HG02798 (cell line): ENCODE measurements at regions not wholly inside any gene's neighbourhood (a gene's known extent, or its start where the extent isn't known, plus 50 kb on each side); places are given as distances from the start of the nearest gene placed in this dataset.
"Not testable (repeated sequence)": the region's sequence is repeated elsewhere in the genome, so short reads cannot be mapped to it uniquely, and the experiment has no call there.

ENCODE experiments used
- ATAC-seq: cut with Tn5 transposase; IDR thresholded peaks from one replicate; pipeline ENCODE4 v1.9.1; 2021; ENCODE audit warnings: mild to moderate bottlenecking; ENCODE audit not compliant: unreplicated experiment, poor library complexity

DNA sequence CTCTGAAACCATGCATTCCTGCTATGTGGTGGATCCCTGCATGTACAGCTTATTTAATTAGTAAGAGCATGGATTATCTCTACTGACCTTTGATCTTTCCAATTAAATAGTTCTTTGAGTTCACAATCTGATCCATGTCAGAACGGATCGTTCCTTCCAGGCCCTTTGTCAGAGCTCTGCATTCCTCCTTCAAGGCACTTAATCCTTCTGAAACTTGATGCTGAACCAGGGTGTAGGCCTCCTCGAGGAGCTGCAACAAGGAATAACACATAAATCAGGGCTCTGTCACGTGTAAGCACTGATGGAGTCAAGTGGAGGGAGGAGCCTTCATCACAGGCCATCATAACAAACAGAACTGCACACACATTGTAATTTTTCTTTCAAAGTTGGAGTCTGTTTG lies 68.4 kb upstream of the EDEM3 start:
- ATAC-seq = no peak

DNA sequence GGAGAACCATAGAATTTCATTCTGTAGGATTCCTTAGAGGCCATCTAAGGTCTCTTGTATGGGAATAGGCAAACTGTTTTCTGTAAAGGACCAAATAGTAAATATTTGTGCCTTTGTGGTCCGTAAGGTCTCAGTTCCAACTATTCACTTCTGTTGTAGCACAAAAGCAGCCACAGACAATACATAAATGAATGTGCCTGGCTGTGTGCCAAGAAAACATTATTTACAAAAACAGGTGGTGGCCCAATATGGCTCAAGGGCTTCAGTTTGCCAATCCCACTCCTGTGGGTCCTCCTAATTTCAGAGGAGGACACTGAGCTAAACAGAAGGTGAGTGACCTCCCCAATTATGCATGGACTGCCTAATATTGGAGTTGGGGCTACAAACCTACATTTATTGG lies 67.6 kb upstream of the EDEM3 start:
- ATAC-seq = no peak

DNA sequence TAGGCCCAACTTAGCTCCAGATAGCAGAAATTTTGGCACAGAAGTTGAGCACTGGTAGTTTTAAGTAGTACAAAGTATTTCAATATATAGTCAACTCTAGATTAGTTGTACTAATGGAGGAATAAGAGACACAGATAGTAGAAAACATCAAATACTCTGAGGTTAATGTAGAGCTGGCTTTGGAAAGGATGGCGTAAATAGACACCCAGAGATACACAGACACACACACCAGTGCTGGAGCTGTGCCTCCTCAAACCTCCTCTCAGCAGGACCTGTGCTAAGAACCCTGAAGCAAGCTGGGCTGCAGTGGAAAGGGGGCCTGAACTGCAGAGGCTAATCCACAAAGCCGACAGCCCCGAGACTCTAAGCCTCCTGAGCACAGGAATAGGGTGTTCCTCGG lies 67.0 kb upstream of the EDEM3 start:
- no peak for ATAC-seq

DNA sequence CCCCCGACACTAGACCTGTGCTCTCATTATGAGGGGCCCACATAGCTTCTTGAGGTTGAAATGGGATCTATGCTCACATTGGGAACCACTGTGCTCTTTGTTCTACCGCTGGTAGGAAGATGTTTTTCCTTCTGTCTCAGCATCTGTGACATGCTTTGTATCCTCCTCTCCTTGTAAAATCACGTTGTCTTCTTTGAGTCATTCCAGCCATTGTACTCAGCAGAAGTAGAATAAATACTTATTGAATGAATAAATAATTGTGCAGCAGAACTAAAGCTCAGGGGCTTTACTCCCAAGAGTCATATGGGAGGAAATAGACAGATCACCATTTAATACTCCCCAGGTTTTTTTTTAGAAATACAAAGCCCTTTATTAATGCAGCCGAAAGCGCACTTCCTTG lies 66.3 kb upstream of the EDEM3 start:
- ATAC-seq = no peak

DNA sequence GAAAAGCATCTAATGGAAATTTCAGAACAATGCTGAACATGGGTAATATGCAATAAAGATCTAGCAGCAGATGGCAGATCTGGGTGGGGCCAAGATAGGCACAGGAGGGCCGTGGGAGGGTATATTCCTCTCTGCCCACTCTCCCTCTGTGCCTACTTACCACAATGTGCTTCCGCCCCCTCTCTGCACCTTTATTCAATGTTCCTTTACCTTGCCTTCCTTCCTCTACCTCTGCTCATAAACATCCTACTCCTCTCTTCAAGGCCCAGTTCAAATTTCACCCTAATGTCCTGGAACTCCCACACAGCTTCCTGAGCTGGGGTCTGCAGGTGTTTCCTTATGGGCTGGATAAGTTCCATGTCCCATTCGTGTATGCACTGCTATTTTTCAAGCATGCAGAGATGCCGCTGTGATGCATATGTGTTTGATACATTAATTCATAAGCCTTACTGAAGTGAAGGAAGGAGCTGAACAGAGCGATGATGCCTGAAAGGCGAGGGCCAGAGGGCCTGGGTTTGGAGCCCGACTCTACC lies 65.6 kb upstream of the EDEM3 start:
- no peak for ATAC-seq

DNA sequence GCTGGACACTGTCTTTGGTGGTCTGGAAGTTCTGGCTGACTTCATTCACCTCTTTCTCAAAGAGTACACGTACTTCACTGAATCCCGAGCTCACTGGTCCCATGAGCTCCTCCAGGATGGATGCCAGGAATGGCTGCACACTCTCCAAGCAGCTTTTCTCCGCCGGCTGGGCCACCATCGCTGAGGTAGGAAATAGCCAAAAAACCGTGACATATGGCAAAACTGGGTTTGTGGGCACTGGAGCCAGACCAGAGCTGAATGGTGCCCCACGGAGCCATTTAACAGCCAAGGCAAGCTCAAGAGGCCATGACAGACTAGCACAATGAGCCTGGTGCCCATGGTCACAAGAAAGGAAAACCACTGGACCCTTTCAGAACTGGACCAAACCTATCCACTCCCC lies 64.0 kb upstream of the EDEM3 start:
- ATAC-seq = no peak

DNA sequence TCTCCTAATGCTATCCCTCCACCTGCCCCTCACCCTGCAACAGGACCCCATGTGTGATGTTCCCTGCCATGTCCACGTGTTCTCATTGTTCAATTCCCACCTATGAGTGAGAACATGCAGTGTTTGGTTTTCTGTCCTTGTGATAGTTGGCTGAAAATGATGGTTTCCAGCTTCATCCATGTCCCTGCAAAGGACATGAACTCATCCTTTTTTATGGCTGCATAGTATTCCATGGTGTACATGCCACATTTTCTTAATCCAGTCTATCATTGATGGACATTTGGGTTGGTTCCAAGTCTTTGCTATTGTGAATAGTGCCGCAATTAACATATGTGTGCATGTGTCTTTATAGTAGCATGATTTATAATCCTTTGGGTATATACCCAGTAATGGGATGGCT lies 62.3 kb upstream of the EDEM3 start:
- ATAC-seq = not testable (repeated sequence)

DNA sequence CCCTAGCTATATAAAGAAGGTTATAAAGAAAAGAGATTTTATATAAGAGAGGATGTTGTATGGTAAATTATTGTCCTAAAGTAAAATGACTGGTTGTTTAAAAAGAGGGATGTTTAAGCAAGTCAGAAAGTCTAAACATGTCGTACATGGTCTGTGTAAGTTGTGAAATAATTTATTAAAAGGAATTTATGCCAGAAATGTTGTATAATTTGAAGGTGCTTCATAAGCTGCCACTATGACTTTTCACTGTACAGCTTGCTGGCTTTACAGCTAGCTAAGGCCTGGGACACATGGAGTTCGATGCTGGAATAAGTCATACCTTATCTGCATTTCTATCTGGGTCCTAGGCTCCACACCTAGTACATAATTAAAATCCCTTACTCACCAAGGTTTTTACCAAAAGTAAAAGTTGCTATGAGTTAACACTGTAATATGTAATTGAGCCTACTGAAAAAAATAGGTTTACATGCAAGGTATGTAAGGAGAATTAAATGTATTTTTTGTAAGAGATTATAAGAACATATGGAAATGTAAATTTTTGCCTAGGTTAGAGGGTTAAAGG lies 59.0 kb upstream of the EDEM3 start:
- ATAC-seq = no peak

DNA sequence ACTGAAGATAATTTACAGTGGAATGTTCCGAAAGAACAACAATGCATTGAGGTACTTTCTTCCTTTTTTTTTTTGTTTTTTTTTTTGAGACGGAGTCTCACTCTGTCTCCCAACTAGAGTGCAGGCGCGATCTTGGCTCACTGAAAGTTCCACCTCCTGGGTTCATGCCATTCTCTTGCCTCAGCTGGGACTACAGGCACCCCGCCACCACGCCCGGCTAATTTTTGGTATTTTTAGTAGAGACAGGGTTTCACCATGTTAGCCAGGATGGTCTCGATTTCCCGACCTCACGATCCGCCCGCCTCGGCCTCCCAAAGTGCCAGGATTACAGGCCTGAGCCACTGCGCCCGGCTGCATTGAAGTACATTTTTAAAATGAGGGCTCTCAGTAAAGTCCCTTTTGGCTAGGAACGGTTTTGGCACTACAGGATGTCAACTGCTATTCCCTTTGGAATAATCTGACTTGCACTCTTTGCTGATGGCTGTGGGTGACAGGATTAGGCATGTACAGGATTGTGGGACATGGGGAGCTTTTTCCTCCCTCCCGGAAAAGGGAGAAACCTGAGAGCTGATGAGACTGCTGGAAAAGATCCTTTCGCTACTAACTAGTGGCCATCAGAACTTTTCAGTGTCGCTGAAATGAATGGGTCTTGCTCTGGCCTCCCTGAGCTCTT lies 56.9 kb upstream of the EDEM3 start:
- ATAC-seq = no peak

DNA sequence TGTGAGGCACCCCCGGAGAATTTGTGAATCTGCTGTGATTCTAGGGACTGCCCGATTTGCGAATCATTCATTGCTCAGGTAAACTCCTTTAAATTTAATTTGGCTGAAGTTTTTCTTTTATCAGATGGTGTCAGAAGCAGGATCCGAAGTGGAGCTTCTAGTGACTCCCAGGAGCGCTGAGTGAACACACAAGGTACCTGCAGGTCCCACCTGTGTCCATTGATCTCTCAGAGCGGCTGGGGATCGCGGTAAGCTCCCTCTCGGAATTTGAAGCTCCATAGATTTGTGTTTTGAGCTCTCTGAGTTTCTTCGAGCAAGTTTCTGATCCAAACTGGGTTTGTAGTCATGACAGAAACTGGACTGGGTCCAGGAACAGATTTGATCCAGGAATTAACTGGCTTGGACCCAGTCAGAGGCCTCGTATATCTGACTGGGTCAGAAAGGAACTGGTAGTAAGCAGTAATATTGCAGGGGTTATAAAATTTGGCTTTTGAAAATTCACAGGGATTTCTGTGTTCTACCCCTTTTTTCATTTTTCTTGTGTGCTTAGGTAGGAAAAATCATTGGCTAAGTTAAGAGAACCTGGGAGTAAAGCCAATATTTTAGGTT lies 56.2 kb upstream of the EDEM3 start:
- no peak for ATAC-seq

DNA sequence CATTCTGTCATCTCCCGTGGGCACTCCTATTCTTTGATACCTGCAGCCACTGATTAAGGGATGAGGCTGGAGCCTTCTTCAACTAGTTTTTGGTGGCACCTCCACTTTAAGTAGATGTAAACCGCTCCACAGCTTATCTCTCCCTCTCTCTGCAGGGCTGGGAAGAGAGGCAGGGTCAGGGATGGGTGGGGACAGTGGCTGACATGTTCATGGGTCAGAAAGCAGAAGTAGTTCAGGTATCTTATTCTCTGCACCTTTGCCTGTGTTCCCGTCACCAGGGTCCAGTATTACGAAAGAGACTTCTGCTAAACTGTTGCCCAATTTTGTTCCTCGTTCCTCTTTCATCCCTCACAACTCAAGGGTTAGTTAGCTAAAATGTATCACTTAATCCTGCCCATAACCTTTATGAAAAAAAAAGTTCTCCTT lies 51.7 kb upstream of the EDEM3 start:
- no peak for ATAC-seq

DNA sequence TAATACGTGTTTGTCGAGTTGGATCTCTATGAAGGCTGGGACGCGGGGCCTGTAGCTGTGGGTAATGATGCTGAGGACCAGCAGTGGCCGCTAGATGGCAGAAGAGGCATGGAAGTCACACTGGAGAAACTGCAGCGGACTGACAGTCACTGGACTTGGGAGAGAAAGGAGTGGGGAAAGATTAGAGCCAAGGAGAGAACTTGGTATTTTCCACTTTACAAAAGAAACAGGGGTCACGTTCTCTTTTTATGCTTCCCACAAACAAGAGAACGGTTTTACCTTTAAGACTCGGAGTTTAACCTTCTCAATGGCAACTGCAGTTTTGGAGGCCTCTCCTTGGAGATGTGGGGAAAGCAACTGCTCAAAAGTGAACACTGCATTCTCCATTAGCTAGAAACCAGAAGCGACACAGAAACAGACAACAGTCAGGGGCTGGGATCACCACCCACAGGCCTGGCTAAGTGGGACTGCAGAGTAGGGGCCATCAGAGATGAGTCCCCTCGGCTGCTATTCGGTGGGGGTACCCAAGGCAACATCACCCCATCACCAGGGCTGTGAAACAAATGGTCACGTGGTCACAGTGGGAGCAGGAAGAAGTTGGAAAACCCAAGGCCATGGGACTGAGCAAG lies 51.1 kb upstream of the EDEM3 start:
- peak; percentile 92 for ATAC-seq
